Myocyte (in vitro differentiated cells): ENCODE measurements at regions not wholly inside any gene's neighbourhood (a gene's known extent, or its start where the extent isn't known, plus 50 kb on each side); places are given as distances from the start of the nearest gene placed in this dataset.

Source experiments
- DNase-seq: peaks from one replicate; pipeline ENCODE4 v3.0.0-alpha.2; 2012; ENCODE audit warnings: low read depth

- DNase-seq = no peak
Observed at GRCh38 chr1:5478156-5478695, 514.0 kb downstream of the NPHP4 start.

GRCh38 chr1:5477716-5478115 is 514.5 kb downstream of the NPHP4 start:
- DNase-seq = no peak

- DNase-seq = no peak
Observed at GRCh38 chr1:5475572-5475971, 516.7 kb downstream of the NPHP4 start.

DNA sequence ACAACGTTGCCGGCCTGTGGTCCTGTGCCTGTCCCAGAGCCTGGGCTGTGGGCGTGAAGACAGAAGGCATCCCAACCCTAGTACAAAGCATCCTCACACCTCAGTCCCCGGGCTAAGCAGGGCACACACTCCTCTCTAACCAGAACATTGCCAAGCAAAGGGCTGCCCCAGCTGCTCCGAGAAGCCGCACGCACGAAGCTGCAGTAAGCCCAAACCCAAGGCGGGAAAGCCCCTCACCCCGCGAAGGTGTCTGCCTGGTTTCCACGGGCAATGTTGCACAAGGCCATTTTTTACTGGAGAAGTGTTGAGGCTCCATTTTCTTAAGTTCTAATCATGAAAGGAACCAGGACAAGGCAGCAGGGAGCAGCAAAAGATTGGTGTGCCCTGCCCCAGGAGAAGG is 519.0 kb downstream of the NPHP4 start:
- no peak for DNase-seq

GRCh38 chr1:5466487-5466886 is 525.7 kb downstream of the NPHP4 start:
- no peak for DNase-seq

DNA sequence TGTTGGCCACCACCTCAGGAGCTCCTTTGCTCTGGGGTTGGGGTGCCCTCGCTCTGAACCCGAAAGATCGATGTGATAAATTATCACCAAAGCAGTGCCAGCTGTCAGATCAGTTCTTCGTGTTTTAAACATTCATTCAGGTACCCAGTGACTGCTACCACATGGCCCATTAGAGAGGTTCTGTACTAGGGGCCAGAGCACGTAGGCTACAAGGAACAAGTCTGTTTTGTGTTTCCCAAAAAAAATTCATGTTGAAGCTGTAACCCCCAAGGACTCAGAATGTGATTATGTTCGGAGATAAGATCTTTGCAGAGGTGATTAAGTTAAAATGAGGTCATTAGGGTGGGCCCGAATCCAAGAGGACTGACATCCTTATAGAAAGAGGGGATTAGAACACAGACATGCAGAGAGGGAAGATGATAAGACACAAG is 526.9 kb downstream of the NPHP4 start:
- DNase-seq = no peak

DNA sequence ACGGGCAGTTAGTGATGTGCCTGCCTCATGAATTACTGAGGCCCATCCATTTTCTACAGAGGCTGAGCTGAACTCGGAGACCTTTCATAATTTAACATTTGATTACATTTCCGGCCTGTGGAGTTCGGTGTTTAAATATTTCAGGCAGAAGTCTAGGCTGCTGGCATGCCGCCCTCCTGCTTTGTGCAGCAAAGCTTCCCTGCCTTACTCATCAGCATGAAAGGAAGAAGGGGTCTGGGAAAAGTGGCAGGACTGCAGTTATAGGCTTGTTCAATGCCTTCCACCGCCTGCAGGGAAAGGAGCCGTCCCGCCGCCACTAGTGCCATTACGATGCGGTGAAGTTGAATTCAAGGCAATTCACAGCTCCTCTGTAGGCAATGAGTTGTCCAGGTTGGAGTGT is 527.9 kb downstream of the NPHP4 start:
- DNase-seq = no peak

- no peak for DNase-seq
Observed at GRCh38 chr1:5460974-5461373, 531.3 kb downstream of the NPHP4 start.

DNA sequence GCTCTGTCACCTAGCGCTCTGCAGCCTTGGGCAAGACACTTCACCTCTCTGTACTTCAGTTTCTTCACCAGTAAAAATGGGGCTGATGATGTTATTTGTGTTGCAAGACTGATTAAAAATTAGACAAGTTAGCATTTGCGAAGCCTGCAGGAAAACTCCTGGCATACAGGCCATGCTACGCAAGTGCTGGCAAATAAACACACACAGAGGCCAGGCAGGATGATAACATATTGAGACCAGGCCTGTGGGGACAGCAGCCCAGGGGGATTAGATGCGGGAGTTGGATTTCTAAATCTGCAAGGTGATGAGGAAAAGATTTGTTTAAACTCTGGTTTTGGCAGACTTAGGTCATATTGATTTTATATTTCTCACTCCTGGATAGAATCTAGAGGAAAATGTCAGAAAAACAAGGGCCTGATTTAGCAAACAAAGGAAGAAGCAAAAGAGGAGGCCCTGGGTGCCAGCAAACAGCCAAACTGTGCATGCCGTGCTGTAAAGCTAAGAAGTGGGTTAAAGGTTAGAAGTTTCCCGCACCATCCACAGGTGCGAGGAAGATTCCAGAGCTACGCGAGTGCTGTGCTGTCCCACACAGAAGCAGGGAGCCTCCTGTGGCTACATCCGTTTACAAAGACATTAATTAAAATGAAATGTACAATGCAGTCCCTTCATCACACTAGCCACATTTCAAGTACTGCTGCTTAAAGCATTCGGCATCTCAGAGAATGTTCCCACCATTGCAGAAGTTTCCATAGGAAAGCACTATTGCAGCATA is 532.2 kb downstream of the NPHP4 start:
- DNase-seq = no peak

GRCh38 chr1:5458248-5458647 is 534.0 kb downstream of the NPHP4 start:
- no peak for DNase-seq

DNA sequence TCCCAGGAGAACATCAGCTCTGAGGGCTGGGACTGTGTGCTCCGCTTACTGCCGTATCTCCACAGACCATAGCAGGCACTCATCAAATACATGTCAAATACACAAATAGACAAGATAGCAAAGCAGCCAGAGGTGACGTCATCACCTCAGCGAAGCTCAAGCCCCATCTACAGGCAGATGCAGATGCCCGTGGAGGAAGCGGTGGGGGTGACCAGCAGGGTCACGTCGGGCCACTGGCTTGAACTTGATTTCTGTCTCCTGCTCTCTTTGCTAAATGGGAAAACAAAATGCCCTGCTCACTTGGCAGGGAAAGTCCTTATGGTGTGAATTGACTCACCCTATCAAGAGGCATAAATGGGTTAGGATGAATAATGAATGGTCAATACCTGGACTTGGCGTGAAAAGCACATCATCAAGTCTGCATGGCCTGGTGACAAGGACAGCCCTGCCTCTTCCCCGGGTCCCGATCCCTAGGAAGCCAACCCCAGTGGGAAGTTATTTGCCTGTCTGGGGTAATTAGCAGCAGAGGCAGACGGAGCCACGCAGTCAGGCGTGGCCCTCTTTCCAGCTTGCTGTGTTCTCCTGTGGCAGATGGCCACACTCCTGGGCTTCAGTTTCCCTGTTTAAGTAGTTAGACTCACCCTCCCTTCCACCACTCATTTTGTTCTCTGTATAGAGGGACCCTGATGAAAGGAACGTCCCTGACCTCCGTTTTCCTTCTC is 536.0 kb downstream of the NPHP4 start:
- no peak for DNase-seq

DNA sequence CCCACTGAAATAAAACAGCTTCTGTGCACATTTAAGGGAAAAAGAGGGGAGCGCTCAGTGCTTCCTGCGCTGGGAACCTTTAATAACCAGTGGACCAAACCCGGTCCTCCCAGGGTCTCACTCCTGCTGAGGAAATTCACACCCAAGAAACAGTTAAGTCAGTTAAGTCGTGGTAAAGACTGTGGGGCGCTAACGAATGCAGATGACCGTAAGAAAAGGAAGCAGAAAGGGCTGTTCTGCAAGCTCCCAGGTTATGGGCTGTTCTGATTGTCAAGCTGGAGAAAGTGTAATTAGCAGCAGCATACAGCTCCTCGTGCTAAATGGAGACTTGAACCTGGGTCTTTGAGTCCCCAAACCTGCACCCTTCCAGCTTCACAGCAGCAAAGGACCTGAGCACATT is 536.6 kb downstream of the NPHP4 start:
- no peak for DNase-seq

- no peak for DNase-seq
Observed at GRCh38 chr1:5455056-5455455, 537.2 kb downstream of the NPHP4 start.

DNA sequence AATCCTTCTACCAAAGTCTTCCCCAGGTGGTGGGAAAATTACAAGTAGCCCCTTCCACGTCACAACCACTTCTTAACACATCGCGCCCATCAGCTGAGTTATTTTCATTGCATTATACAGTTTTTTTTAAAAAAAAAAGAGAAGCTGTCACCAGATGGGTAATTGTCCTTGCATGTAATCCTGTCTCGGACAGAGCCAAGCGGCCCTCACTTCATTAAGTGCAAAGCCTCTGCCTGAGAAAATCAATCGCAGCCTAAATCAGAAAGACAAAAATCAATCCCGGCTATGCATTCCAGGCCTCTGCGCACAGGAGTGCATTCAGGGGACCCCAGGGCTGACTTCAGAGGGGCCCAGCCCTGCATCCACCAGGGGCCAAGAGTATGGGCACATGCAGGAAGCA is 538.9 kb downstream of the NPHP4 start:
- DNase-seq = no peak

- no peak for DNase-seq
Observed at GRCh38 chr1:5451671-5452070, 540.6 kb downstream of the NPHP4 start.

DNA sequence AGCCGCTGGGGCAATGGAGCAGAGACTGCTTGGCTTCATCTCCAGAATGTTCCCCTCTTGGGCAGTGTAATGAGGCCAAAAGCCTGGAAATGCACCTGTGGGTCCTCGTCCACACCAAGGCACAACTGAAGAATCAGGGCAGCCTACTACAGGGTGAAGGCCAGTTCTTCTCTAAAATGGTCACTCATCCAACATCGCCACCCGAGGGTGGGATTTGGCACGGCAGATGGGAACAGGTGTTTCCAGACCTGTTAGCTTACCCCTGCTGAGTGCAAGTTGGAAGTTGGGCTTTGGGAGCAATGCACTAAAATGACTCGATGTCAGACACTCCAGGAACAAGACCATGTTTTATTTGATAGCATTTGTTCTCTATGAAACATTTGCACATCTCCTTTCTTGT is 543.7 kb downstream of the NPHP4 start:
- DNase-seq = no peak

DNA sequence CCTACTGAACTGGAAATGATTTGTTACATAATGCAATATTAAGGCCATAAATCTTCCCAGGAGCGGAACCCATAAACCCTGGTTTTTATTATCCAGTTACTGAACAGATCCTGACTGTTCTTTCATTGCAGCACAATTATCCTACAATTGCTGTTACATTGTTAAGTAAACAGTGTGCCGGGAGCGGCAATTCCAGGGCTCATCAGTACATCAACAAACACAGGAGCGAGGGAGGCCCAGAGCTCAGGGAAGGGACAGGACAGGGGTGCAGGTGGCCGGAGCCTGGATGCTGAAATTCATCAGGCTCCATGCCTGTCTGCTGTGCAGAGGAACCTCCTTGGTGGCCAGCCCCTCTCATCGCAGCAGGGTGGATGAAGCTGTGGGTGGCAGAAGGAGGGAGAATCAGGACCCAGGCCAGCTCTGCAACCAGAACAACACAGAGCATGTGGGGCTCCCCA is 544.7 kb downstream of the NPHP4 start:
- no peak for DNase-seq

- DNase-seq = no peak
Observed at GRCh38 chr1:5444396-5444795, 547.8 kb downstream of the NPHP4 start.

DNA sequence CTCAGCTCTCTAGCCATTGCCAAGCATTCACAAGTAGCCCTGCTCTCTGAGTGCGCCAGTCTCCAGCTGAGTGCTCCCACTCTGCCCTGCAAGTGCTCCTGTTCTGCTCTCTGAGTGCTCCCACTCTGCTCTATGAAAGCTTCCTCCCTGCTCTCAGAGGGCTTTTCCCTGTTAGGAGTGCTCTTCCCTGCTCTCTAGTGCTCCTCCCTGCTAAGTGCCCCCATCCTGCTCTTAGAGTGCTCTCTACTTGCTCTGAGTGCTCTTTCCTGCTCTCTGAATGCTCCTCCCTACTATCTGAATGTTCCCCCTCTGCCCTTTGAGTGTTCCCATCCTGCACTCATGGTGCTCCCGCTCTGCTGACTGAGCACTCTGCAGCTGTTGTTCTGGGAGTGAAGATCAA is 555.4 kb downstream of the NPHP4 start:
- no peak for DNase-seq

DNA sequence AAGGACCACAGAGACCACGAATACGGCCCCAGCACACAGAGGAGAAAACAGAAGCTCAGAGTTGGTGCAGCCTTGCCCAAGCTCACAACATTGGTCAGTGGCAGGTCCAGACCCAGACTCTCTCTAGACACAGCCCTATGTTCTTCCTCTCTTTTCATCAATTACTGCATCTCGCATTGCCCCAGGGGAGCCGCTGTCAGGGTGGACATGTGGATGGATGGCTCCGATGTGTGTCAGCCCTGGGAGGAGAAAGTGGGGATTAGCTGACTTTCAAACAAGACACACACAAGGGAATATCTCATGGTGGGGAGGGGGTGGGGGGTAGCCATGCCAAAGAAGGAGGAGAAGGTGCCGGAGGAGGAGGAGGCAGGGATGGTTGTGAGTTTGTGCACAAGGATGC is 556.8 kb downstream of the NPHP4 start:
- DNase-seq = no peak

DNA sequence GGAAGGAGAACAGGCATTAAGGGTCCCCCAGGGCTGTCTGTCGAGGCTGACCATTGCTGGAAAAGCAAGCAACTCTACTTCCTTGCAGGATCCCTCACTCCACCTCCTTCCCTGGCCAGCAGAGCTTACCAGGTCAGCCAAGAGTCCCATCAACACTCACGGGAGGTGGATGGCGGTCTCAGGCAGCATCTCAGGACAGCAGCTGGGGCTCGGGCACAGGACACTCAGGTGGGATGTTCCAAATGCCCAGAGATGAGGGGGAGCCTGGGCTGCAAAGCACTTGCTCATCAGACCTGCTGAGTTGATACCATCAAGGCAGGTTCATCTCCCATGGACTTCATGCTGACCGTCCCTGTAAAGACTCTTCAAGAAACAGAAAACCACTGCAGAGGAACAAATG is 559.8 kb downstream of the NPHP4 start:
- no peak for DNase-seq

DNA sequence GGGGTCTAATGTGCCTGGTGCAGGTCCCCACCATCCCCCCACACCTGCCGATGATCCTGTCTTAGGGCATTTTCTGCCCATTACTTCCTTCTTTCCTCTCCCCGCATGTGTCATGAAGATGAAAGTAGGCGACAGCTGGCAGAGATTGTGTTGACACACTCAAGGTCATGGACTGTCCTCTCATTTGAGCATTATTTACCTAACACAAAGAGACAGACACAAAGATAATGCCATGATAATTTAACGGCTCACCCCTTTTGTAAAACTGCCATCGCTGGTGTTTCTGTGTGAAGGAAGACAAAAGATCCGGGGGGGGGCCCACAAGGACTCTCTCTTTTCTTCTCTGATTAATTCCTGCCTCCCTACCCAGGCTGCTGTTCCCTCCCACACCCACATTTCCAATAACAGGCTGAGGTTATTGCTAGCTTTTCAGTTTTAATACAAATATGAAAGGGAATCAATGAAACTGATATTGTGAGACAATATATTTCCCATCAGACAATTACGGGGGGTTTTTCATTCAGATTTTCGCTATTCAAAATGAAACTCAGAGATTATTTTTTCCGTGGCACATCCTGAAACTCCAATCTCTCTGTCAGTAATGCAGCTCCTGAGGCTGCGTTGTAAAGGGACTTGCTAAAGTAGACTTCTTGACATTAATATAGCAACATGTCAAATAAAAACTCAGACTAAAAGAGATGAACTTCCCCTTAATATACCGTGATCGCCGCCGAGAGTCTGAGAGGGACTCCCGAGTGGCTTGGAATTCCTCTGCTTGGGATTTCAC is 561.1 kb downstream of the NPHP4 start:
- no peak for DNase-seq
